ENCODE measurements at regions not wholly inside any gene's neighbourhood (a gene's known extent, or its start where the extent isn't known, plus 50 kb on each side); places are given as distances from the start of the nearest gene placed in this dataset.
"Not testable (repeated sequence)": the region's sequence is repeated elsewhere in the genome, so short reads cannot be mapped to it uniquely, and the experiment has no call there.

DNA sequence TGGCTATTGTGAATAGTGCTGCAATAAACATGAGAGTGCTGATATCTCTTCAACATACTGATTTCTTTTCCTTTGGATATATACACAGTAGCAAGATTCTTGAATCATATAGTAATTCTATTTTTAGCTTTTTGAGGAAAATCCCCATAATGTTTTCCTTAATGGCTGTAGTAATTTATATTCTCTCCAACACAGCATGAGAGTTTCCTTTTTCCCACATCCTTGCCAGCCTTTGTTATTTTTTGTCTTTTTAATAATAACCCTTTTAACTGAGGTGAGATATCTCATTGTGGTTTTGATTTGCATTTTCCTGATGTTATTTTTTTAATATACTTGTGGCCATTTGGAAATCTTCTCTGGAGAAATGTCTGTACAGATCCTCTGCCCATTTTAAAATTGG, 132.6 kb downstream of the PRL start:
- DNase-seq = no peak

- DNase-seq = not testable (repeated sequence)
Measured at GRCh38 chr6:22171006-22171405, 125.8 kb downstream of the PRL start.

GRCh38 chr6:22171885-22172284, 125.0 kb downstream of the PRL start:
- not testable (repeated sequence) for DNase-seq

DNA sequence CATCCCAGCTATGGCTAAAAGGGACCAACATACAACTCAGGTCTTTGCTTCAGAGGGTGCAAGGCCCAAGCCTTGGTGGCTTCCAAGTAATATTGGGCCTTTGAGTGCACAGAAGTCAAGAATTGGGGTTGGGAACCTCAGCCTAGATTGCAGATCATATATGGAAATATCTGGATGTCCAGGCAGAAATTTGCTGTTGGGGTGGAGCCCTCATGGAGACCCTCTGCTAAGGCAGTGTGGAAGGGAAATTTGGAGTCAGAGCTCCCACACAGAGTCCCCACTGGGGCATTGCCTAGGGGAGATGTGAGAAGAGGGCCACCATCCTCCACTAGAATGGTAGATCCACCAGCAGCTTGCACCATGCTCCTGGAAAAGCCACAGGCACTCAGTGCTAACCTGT, 123.5 kb downstream of the PRL start:
- no peak for DNase-seq

DNA sequence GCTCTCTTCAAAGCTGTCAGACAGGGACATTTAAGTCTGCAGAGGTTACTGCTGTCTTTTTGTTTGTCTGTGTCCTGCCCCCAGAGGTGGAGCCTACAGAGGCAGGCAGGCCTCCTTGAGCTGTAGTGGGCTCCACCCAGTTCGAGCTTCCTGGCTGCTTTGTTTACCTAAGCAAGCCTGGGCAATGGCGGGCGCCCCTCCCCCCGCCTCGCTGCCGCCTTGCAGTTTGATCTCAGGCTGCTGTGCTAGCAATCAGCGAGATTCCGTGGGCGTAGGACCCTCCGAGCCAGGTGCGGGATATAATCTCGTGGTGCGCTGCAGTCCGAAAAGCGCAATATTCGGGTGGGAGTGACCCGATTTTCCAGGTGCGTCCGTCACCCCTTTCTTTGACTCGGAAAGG, 116.6 kb downstream of the PRL start:
- not testable (repeated sequence) for DNase-seq

DNA sequence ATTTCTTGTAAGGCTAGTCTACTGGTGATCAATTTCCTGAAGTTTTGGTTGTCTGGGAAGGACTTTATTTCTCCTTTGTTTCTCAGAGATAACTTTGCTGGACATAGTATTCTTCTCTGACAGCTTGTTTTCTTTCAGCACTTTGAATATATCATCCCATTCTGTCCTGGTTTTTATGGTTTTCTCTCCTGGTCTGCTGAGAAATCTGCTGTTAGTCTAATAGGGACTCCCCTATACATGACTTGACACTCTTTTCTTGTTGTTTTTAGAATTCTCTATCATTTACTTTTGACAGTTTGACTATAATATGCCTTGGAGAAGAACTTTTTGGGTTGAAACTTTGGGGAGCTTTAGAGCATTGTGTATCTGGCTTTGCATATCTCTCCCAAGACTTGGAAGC, 112.5 kb downstream of the PRL start:
- no peak for DNase-seq

DNA sequence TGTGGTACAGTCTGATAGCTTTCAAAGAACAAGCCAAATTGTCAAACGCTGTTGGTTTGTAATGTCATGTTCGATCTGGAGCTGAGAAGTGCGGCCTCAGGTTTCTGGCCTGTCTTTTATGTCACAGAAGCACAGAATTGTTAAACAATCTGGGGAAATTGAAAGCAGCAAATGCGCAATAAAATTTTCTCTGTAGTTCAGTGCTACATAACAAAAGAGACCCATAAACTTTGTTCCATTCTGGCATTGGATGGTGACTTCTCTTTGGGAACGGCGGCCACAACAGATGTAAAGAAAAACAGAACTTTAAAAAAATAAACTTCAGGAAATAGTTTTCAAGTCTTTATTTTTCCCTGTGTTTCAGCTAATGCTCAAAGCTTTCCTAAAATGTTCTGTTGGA, 106.9 kb downstream of the PRL start:
- no peak for DNase-seq

DNA sequence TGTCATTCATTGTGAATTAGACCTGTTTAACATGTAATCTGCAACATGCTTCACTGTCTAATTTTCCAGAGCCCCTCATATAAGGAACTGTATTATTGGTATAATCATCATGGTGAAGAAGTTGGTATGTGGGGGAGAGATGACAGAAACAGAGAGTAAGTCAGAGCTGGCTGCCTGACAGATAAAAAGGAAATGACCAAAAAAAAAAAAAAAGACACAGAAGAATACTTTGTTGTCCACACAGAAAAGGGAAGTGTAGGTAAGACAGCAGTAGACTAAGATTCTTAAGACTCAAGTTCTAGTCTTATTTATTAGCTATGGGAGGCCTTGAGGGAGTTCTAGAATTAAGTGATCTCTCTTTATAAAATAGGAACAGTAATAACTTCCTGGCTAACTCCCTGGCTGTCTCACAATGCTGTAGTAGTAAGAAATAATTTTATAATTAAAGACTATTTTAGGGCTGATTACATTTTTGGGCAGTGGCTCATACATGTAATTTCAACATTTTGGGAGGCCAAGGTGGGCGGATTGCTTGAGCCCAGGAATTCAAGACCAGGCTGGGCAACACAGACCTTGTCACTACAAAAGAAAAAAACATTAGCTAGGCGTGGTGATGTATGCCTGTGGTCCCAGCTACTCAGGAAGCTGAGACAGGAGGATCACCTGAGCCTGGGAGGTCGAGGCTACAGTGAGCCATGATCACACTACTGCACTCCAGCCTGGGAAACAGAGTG, 102.5 kb downstream of the PRL start:
- DNase-seq = no peak

DNA sequence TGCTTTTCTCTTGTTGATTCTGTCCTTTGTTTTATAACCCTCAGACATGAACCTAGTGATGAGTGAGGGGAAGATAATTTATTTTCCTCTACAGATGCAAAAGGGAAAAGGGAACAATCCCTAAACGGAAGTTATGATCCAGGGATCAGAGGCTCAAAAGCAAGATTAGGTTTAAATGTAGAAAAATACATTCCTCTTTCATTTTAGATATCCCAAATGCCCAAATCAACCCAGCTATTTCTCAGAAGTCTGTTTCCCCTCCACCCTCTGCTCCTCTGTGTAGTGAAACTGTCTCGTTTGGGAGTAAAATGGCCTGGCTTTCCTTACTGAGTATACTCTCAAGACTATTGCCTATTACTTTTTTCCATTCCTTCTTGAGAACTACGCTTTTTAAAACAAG, 97.1 kb downstream of the PRL start:
- no peak for DNase-seq

- no peak for DNase-seq
Measured at GRCh38 chr6:22204153-22204552, 92.7 kb downstream of the PRL start.

- DNase-seq = no peak
Measured at GRCh38 chr6:22205266-22205665, 91.6 kb downstream of the PRL start.

- DNase-seq = no peak
Measured at GRCh38 chr6:22206106-22206505, 90.7 kb downstream of the PRL start.

GRCh38 chr6:22208026-22208425, 88.8 kb downstream of the PRL start:
- no peak for DNase-seq

DNA sequence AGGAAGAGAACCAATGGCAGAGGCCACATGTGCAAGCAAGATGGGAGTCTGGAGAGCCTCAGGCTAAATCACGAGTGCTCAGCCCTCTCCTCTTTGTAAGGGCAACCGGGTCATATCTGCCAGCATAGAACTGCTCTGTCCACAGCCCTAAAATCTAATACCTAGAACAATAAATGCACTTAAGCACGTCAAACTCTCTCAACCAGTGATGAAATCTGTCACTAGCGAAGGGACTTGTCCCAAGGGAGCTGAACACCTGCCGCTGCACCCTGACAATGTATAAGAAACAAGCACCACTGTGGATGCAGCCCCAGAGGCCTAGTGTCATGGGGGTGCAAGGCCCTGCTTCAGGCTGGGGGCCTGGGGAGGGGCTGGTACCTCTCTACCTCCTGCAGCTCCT, 82.5 kb downstream of the PRL start:
- DNase-seq = no peak

GRCh38 chr6:22215474-22215873, 81.4 kb downstream of the PRL start:
- not testable (repeated sequence) for DNase-seq

GRCh38 chr6:22218410-22218809, 78.4 kb downstream of the PRL start:
- no peak for DNase-seq

DNA sequence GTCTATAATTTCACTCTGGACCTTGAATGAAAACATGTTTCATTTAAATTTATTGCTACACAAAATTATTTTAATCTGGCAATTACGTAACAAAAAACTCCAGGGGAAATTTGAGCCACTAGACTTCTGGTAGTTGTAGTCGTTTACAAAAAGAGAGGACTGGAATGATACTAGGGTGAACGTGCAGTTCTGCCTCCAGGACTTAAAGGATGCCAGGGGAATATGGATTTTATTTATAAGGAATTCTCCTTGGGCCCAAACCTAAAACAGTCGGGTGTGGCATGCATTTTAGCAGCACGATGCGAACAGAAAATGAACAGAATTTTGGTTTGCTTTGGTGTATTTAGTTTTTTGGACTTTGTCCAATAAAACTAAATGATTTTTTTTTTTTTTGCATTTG, 76.9 kb downstream of the PRL start:
- DNase-seq = no peak

DNA sequence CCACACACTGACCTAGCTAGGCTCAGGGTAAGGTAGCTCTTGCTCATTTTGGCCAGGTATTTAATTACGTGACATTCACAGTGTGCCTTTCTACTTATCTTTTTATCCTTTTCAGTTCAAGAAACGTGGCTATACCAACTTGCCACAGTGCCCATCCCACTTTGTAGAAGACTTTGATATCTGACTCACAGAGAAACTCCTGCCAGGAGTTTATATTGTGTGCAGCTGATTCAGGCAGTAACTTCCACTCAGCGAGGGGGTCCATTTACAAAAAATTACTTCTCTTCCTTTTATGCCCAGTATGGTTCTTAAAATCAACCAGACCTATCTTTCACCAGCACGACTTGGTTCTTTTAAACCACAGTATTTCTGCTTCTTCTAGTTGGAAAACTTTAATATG, 75.6 kb downstream of the PRL start:
- no peak for DNase-seq

DNA sequence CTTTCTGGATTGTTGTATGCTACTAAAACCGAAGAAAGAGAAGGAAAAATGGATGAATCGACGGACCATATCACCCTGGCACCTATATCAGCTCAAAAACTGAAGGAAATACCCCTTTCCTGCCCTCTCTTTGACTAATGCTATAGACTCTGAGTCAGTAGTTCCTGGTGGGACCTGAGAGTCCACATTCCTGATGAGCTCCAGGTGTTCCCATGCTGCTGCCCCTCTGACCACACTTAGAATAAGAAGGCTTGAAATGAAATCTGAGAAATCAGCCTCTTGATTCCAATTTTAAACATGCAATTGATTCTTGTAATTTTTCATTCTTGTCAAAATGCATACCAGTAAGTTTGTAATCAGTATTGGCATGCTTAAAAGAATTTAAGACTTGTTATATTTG, 75.2 kb downstream of the PRL start:
- DNase-seq = no peak

DNA sequence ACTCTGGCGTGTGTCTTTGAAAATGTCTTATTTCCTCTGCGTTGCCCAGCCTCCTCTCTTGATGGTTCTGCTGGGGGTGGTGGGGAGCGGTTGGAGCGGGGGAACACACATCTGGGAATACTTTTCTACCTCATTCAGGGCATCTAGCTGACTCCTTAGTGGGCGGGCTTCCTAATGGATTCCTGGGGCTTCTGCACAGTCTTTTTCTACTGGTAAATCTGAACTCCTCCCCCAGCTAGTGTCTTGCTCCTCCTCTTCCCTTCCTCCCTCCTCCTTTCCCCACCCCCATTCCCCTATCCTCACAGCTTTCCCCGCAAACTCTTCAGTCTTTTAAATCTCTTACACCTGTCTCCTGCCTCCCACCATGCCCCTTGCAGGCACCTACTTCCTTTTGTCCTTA, 74.4 kb downstream of the PRL start:
- DNase-seq = no peak

DNA sequence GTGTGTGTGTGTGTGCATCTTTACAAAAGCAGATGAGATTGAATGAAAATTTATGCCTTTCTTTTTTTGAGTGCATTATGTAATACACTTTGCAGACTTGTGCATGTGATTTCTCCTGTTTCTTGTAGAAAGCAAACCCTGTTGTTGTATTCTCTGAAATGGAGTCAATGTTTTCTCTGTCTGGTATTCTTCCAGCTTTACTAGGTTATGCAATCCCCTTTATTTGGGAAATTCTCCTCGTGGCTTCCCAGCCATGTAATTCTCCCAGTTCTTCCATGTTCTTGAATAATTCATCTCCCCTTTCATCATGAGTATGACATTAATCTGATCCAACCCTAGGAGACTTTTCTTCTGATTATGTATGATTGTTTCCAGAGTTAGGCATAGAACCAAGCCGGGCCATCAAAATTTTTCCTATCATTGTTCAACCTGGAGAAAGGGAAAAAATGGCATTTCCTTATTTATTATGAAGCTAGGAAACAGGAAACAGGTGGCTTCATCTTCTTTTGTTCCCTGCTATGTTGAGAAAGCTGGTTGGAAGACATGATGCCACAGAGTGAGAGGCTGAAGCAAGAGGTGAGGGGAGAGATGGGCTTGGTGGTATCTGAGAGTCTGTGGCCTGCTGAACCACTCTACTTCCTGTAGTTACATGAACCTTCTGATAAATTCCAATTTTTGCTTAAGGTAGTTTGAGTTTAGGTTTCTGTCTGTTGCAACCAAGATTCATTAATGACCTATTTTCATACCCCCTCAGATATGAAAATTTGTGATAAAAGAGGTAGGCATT, 68.8 kb downstream of the PRL start:
- DNase-seq = no peak

GRCh38 chr6:22231050-22231449, 65.8 kb downstream of the PRL start:
- no peak for DNase-seq

DNA sequence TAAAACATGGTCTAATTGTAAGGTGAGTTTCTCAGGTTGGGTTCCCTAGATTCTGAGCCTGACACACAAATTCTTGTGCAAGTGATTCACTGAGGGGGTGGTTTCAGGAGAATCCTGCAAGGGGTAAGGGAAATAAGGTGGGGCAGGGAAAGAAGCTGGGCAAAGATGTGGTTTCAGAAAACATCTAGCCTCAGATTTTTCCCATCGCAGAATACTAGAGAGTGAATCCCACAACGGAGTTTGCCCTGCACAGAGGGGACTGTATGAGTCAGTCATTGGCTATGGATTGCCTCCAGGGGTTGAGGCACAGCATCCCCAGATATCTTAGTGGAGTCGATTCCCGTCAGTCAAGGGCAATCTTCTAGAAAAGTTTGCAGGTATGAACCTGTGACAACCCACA, 65.2 kb downstream of the PRL start:
- no peak for DNase-seq

GRCh38 chr6:22236626-22237414, 60.0 kb downstream of the PRL start:
- DNase-seq = no peak

Measured in NCI-H1930 (cell line).